ENCODE measurements at regions not wholly inside any gene's neighbourhood (a gene's known extent, or its start where the extent isn't known, plus 50 kb on each side); places are given as distances from the start of the nearest gene placed in this dataset.

- H3K36me3 ChIP-seq: peaks cover 0 to 3% (median 0%) of the 10 kb centered on the region in 4 donors
- DNase-seq: no peak
- no peak overlapping the region for H3K4me3 ChIP-seq
- no peaks in the 10 kb centered on the region for H3K9me3 ChIP-seq
- WGBS, 5 donors: 75 to 88% (median 83%) methylated on average over 10 of the region's 10 CpGs
- H3K27me3 ChIP-seq: no peaks in the 10 kb centered on the region
- H3K27ac ChIP-seq: no peak overlapping the region
- TF ChIP-seq POLR2A (IDR thresholded peaks at IDR 0.05) (no peak), EP300 (IDR thresholded peaks at IDR 0.05) (no peak), POLR2AphosphoS5 (IDR thresholded peaks at IDR 0.05) (no peak)
- TF ChIP-seq, protein P1, sequence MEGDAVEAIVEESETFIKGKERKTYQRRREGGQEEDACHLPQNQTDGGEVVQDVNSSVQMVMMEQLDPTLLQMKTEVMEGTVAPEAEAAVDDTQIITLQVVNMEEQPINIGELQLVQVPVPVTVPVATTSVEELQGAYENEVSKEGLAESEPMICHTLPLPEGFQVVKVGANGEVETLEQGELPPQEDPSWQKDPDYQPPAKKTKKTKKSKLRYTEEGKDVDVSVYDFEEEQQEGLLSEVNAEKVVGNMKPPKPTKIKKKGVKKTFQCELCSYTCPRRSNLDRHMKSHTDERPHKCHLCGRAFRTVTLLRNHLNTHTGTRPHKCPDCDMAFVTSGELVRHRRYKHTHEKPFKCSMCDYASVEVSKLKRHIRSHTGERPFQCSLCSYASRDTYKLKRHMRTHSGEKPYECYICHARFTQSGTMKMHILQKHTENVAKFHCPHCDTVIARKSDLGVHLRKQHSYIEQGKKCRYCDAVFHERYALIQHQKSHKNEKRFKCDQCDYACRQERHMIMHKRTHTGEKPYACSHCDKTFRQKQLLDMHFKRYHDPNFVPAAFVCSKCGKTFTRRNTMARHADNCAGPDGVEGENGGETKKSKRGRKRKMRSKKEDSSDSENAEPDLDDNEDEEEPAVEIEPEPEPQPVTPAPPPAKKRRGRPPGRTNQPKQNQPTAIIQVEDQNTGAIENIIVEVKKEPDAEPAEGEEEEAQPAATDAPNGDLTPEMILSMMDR (IDR thresholded peaks at IDR 0.05): no peak
- peaks cover 0 to 6% (median 0%) of the 10 kb centered on the region in 4 donors for H3K4me1 ChIP-seq
- intact Hi-C loops (cut with DNase I; ENCODE audit: low total_unique reads): no loop called here
These were observed 121.2 kb upstream of the STX18 start for GRCh38 chr4:4663028-4663427.

DNA sequence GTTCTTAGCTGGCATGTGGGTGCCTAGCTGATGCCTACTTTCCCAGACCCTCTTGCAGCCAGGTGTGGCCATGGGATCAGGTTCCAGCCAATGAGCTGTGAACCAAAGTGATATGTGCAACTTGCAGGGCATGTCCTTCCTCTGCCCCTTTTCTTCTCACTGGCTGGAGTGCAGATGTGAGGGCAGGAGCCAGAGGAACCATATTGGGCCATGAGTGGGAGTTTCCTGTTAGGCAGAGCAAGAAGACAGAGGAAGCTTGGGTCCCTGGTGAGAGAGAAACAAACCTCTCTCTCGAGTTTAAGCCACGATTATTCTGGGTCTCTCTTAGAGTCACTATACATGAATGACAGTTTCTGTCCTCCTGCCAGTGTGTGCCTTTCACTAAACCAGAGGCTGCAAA, 120.4 kb upstream of the STX18 start:
- Histone ChIP-seq H3K9me3 (no peaks in the 10 kb centered on the region), H3K36me3 (peaks cover 0 to 4% (median 0%) of the 10 kb centered on the region in 4 donors), H3K27ac (no peak overlapping the region), H3K27me3 (no peaks in the 10 kb centered on the region), H3K4me1 (peaks cover 0 to 4% (median 0%) of the 10 kb centered on the region in 4 donors), H3K4me3 (no peak overlapping the region)
- WGBS, 5 donors: 79 to 87% (median 85%) methylated on average over 2 of the region's 2 CpGs
- DNase-seq: no peak
- intact Hi-C loops (cut with DNase I; ENCODE audit: low total_unique reads): no loop called here
- TF ChIP-seq POLR2AphosphoS5 (IDR thresholded peaks at IDR 0.05): no peak
- TF ChIP-seq, protein P1 (IDR thresholded peaks at IDR 0.05): no peak
- no peak for TF ChIP-seq EP300 (IDR thresholded peaks at IDR 0.05)
- TF ChIP-seq POLR2A (IDR thresholded peaks at IDR 0.05): no peak

- no peak overlapping the region for H3K27ac ChIP-seq
- intact Hi-C loops (cut with DNase I; ENCODE audit: low total_unique reads): no loop called here
- no peak for DNase-seq
- H3K36me3 ChIP-seq: peaks cover 0 to 4% (median 0%) of the 10 kb centered on the region in 4 donors
- no peaks in the 10 kb centered on the region for H3K4me1 ChIP-seq
- no peaks in the 10 kb centered on the region for H3K9me3 ChIP-seq
- WGBS, 5 donors: 85 to 89% (median 87%) methylated on average over 11 of the region's 11 CpGs
- H3K4me3 ChIP-seq: no peak overlapping the region
- TF ChIP-seq POLR2AphosphoS5 (IDR thresholded peaks at IDR 0.05) (no peak), POLR2A (IDR thresholded peaks at IDR 0.05) (no peak), EP300 (IDR thresholded peaks at IDR 0.05) (no peak)
- TF ChIP-seq, protein P1 (IDR thresholded peaks at IDR 0.05): no peak
- no peaks in the 10 kb centered on the region for H3K27me3 ChIP-seq
These were observed 118.2 kb upstream of the STX18 start for GRCh38 chr4:4659871-4660651.

- intact Hi-C loops (cut with DNase I; ENCODE audit: low total_unique reads): no loop called here
- Histone ChIP-seq H3K27ac (no peak overlapping the region), H3K36me3 (peaks cover 0 to 9% (median 0%) of the 10 kb centered on the region in 4 donors), H3K27me3 (no peaks in the 10 kb centered on the region), H3K4me3 (no peak overlapping the region), H3K4me1 (no peaks in the 10 kb centered on the region), H3K9me3 (no peaks in the 10 kb centered on the region)
- DNase-seq: no peak
- WGBS, 5 donors: 82 to 96% (median 90%) methylated on average over 2 of the region's 2 CpGs
- TF ChIP-seq, protein P1 (IDR thresholded peaks at IDR 0.05): no peak
- TF ChIP-seq POLR2A (IDR thresholded peaks at IDR 0.05): no peak
- TF ChIP-seq EP300 (IDR thresholded peaks at IDR 0.05): no peak
- TF ChIP-seq POLR2AphosphoS5 (IDR thresholded peaks at IDR 0.05): no peak
These were observed 116.2 kb upstream of the STX18 start for GRCh38 chr4:4658052-4658451.

All from stomach (tissue), 8 donors.